Effector memory CD8-positive, alpha-beta T cell (primary cell): ENCODE measurements at regions not wholly inside any gene's neighbourhood (a gene's known extent, or its start where the extent isn't known, plus 50 kb on each side); places are given as distances from the start of the nearest gene placed in this dataset.
"Not testable (repeated sequence)": the region's sequence is repeated elsewhere in the genome, so short reads cannot be mapped to it uniquely, and the experiment has no call there.

Experiments used
- ATAC-seq: fragments of 150-1000 bp; cut with Tn5 transposase; replicated peaks from 2 replicates; pipeline ENCODE4 v1.10.0; 2021; ENCODE audit warnings: mild to moderate bottlenecking, moderate library complexity
- DNase-seq, 3 experiments: peaks; one replicate each; pipeline ENCODE4 v3.0.0; 2021
- H3K27ac Mint-ChIP-seq, 2 donors: one replicate each; pipeline ENCODE4 v1.8.0; 2022; ENCODE audit warnings: mild to moderate bottlenecking in 2 of 2, mixed read lengths in 2 of 2, moderate library complexity in 2 of 2
- H3K27me3 Mint-ChIP-seq, 2 donors: one replicate each; pipeline ENCODE4 v1.8.0; 2022; ENCODE audit warnings: mixed read lengths in 2 of 2
- H3K36me3 Mint-ChIP-seq: one replicate; pipeline ENCODE4 v1.8.0; 2022; ENCODE audit warnings: mild to moderate bottlenecking, moderate library complexity, mixed read lengths; ENCODE audit not compliant: insufficient read depth
- H3K4me1 Mint-ChIP-seq, 2 donors: one replicate each; pipeline ENCODE4 v1.8.0; 2022; ENCODE audit warnings: low read depth in 2 of 2, mixed read lengths in 2 of 2
- H3K4me3 Mint-ChIP-seq, 2 donors: one replicate each; pipeline ENCODE4 v1.8.0; 2022; ENCODE audit warnings: mild to moderate bottlenecking in 2 of 2, mixed read lengths in 2 of 2, moderate library complexity in 2 of 2
- H3K9me3 Mint-ChIP-seq, 2 donors: one replicate each; pipeline ENCODE4 v1.8.0; 2022; ENCODE audit warnings: mixed read lengths in 2 of 2

- H3K4me1 Mint-ChIP-seq: no peaks in the 10 kb centered on the region
- no peak for ATAC-seq
Measured at GRCh38 chr7:65317372-65317771, 56.3 kb upstream of the ZNF92 start.

GRCh38 chr7:65310761-65311160, 62.9 kb upstream of the ZNF92 start:
- H3K27ac Mint-ChIP-seq: no peak overlapping the region
- H3K9me3 Mint-ChIP-seq: no peaks in the 10 kb centered on the region
- ATAC-seq: no peak
- H3K4me3 Mint-ChIP-seq: no peak overlapping the region
- H3K4me1 Mint-ChIP-seq: peaks cover 0 to 3% of the 10 kb centered on the region in 2 donors
- peaks cover 0 to 7% of the 10 kb centered on the region in 2 donors for H3K27me3 Mint-ChIP-seq
- no peaks in the 10 kb centered on the region for H3K36me3 Mint-ChIP-seq
- DNase-seq: no peak

More at GRCh38 chr7:65317372-65317771, 56.3 kb upstream of the ZNF92 start:
- Mint-ChIP-seq H3K36me3 (no peaks in the 10 kb centered on the region), H3K4me3 (no peak overlapping the region), H3K9me3 (no peaks in the 10 kb centered on the region), H3K27me3 (peaks cover 0 to 8% of the 10 kb centered on the region in 2 donors), H3K27ac (no peak overlapping the region)
- no peak for DNase-seq

- peaks cover 8 to 19% of the 10 kb centered on the region in 2 donors for H3K27me3 Mint-ChIP-seq
- no peak overlapping the region for H3K27ac Mint-ChIP-seq
Measured at GRCh38 chr7:65308300-65308678, 65.4 kb upstream of the ZNF92 start.

DNA sequence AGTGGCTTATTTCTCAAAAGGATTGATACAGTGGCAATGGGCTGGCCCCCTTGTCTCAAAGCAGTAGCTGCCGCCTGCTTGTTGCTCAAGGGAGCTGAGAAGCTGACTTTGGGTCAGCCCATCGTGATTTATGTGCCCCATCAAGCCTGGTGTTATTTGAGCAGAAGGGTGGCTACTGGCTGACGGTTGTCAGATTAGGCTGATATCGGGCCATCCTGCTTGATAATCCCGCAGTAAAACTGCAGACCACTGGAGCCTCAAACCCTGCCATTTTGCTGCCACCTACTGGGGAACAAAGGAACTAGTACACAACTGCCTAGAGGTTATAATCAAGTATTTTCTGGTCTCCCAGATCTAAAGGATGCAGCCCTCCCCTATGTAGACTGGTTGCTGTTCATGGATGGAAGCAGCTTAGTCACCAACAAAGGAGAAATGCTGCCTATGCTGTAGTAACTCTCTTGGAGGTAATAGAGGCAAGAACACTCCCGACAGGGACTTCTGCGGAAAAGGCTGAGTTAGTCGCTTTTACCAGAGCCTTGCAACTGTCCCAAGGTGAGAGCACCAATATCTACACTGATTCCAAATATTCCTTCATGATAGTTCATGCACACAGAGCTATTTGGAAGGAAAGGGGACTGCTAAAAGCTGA, 65.9 kb upstream of the ZNF92 start:
- H3K4me3 Mint-ChIP-seq: no peak overlapping the region
- H3K4me1 Mint-ChIP-seq: peaks cover 0 to 3% of the 10 kb centered on the region in 2 donors
- H3K9me3 Mint-ChIP-seq: no peaks in the 10 kb centered on the region
- peaks cover 8 to 23% of the 10 kb centered on the region in 2 donors for H3K27me3 Mint-ChIP-seq
- no peaks in the 10 kb centered on the region for H3K36me3 Mint-ChIP-seq
- DNase-seq (peak; percentile 40 to 48 (median 41)), ATAC-seq (peak; percentile 77)
- no peak overlapping the region for H3K27ac Mint-ChIP-seq

More at GRCh38 chr7:65308300-65308678, 65.4 kb upstream of the ZNF92 start:
- DNase-seq (no peak), ATAC-seq (no peak)
- no peaks in the 10 kb centered on the region for H3K9me3 Mint-ChIP-seq
- H3K4me3 Mint-ChIP-seq: no peak overlapping the region
- peaks cover 0 to 3% of the 10 kb centered on the region in 2 donors for H3K4me1 Mint-ChIP-seq
- no peaks in the 10 kb centered on the region for H3K36me3 Mint-ChIP-seq

GRCh38 chr7:65304175-65304574, 69.5 kb upstream of the ZNF92 start:
- Mint-ChIP-seq H3K4me3 (no peak overlapping the region), H3K4me1 (peaks cover 0 to 3% of the 10 kb centered on the region in 2 donors), H3K36me3 (no peaks in the 10 kb centered on the region), H3K27me3 (peaks cover 8 to 23% of the 10 kb centered on the region in 2 donors), H3K27ac (no peak overlapping the region), H3K9me3 (no peaks in the 10 kb centered on the region)
- no peak for DNase-seq
- no peak for ATAC-seq

- Mint-ChIP-seq H3K9me3 (no peaks in the 10 kb centered on the region), H3K4me1 (peaks cover 0 to 3% of the 10 kb centered on the region in 2 donors), H3K27me3 (peaks cover 8 to 23% of the 10 kb centered on the region in 2 donors), H3K36me3 (no peaks in the 10 kb centered on the region), H3K27ac (no peak overlapping the region), H3K4me3 (no peak overlapping the region)
- ATAC-seq (no peak), DNase-seq (no peak)
Measured at GRCh38 chr7:65302883-65303282, 70.8 kb upstream of the ZNF92 start.

- no peak overlapping the region for H3K4me3 Mint-ChIP-seq
Measured at GRCh38 chr7:65301007-65301406, 72.6 kb upstream of the ZNF92 start.

DNA sequence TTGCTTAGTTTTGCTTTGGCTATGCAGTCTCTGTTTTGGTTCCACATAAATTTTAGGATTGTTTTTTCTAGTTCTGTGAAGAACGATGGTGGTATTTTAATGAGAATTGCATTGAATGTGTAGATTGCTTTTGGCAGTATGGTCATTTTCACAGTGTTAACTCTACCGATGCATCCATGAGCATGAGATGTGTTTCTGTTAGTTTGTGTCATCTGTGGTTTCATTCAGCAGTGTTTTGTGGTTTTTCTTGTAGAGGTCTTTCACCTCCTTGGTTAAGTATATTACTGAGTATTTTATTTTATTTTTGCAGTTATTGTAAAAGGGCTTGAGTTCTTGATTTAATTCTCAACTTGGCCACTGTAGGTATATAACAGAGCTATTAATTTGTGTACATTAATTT, 78.2 kb upstream of the ZNF92 start:
- no peaks in the 10 kb centered on the region for H3K36me3 Mint-ChIP-seq
- peaks cover 9 to 14% of the 10 kb centered on the region in 2 donors for H3K4me1 Mint-ChIP-seq
- ATAC-seq (no peak), DNase-seq (no peak)
- no peak overlapping the region for H3K27ac Mint-ChIP-seq
- H3K4me3 Mint-ChIP-seq: peak overlapping the region in 1 of 2 donors; percentile 2
- no peaks in the 10 kb centered on the region for H3K9me3 Mint-ChIP-seq
- peaks cover 0 to 16% of the 10 kb centered on the region in 2 donors for H3K27me3 Mint-ChIP-seq

More at GRCh38 chr7:65301007-65301406, 72.6 kb upstream of the ZNF92 start:
- Mint-ChIP-seq H3K4me1 (peaks cover under 1 to 5% of the 10 kb centered on the region in 2 donors), H3K27me3 (peaks cover 14 to 23% of the 10 kb centered on the region in 2 donors), H3K27ac (no peak overlapping the region), H3K9me3 (no peaks in the 10 kb centered on the region), H3K36me3 (no peaks in the 10 kb centered on the region)
- DNase-seq (no peak), ATAC-seq (no peak)

- H3K4me1 Mint-ChIP-seq, H3K36me3 Mint-ChIP-seq, H3K9me3 Mint-ChIP-seq, ATAC-seq, H3K27ac Mint-ChIP-seq, H3K4me3 Mint-ChIP-seq, DNase-seq: not testable (repeated sequence)
- H3K27me3 Mint-ChIP-seq: peaks cover 0 to 11% of the 10 kb centered on the region in 2 donors
Measured at GRCh38 chr7:65290340-65290739, 83.3 kb upstream of the ZNF92 start.

DNA sequence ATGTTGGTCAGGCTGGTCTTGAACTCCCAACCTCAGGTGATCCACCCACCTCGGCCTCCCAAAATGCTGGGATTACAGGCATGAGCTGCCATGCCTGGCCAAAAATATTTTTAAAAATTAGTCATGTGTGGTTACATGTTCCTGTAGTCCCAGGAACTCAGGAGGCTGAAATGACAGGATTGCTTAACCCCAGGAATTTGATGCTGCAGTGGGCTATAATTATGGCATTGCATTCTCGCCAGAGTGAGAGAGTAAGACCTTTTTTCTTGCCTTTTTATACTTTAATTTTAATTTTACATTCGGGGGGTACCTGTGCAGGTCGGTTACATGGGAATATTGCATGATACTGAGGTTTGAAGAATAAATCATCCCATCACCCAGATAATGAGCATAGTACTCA, 86.6 kb upstream of the ZNF92 start:
- Mint-ChIP-seq H3K4me1 (no peaks in the 10 kb centered on the region), H3K36me3 (no peaks in the 10 kb centered on the region), H3K27me3 (peaks cover 5 to 6% of the 10 kb centered on the region in 2 donors), H3K9me3 (no peaks in the 10 kb centered on the region), H3K4me3 (no peak overlapping the region), H3K27ac (no peak overlapping the region)
- ATAC-seq (no peak), DNase-seq (no peak)

DNA sequence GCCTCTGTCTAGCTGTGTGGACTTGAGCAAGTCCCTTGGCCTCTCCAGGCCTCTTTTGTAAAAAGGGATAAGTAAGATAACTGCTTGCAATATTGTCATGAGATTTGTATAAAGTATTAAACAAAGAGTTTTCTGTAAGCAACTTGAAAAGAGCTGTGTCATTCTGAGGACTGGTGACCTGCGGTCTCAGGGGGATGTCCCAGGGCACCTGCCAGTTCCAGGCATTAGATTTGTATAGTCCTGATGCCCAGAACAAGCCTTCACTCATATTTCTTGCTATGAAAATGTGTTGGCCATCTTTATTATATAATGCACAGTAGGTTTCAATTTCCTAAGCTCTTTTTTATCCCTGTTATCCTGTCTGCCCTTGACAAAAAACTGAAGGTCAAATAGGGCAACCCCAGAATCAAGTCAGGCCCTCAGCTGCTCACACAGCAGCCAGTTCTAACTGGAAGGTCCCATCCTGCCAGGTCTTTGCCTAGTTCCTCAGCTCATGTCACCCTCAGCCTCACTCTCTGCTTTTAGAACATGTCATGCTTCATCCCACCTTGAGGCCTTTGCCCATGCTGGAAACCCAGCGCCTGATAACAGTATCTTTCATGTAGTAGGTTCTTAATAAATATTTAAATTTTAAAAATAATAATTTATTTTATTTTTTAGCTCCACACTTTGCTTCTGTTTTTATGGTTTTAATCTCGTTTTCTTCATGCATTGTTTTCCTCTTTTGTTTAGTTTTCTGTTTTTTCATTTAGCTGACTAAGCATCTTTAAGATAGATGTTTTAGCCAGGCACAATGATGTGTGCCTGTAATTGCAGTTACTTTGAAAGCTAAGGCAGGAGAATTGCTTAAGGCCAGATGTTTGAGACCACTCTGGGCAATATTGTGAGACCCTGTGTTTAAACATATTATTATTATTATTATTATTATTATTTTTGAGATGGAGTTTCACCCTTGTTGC, 87.5 kb upstream of the ZNF92 start:
- no peak overlapping the region for H3K4me3 Mint-ChIP-seq
- peaks cover 11 to 14% of the 10 kb centered on the region in 2 donors for H3K27me3 Mint-ChIP-seq
- H3K9me3 Mint-ChIP-seq: no peaks in the 10 kb centered on the region
- H3K36me3 Mint-ChIP-seq: no peaks in the 10 kb centered on the region
- DNase-seq: no peak
- no peak for ATAC-seq
- H3K27ac Mint-ChIP-seq: no peak overlapping the region
- no peaks in the 10 kb centered on the region for H3K4me1 Mint-ChIP-seq

DNA sequence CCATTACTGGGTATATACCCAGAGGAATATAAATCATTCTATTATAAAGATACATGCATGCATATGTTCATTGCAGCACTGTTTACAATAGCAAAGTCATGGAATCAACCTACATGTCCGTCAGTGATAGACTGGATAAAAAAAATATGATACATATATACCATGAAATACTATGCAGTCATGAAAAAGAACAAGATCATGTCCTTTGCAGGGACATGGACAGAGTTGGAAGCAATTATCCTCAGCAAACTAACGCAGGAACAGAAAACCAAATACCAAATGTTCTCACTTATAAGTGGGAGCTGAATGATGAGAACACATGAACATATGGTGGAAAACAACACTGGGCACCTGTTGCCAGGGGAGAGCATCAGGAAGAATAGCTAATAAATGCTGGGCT, 88.4 kb upstream of the ZNF92 start:
- H3K9me3 Mint-ChIP-seq, ATAC-seq, DNase-seq, H3K4me1 Mint-ChIP-seq, H3K36me3 Mint-ChIP-seq, H3K4me3 Mint-ChIP-seq, H3K27ac Mint-ChIP-seq: not testable (repeated sequence)
- peaks cover 16 to 24% of the 10 kb centered on the region in 2 donors for H3K27me3 Mint-ChIP-seq

DNA sequence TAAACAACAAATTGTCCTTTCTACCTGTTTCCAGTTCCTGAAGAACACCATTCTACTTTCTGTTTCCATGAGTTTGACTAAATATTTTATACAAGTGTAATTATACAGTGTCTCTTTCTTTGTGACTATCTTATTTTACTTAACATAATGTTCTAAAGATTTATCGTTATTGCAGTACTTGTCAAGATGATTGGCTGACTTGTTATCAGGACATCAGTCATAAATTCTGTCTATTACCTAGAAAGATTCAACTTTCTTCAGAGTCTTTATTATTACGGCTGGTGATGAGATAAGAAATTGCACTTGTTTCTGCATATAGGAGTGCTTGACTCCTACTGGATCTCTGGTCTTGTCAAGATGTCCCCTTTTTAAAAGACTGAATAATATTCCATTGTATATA, 93.9 kb upstream of the ZNF92 start:
- Mint-ChIP-seq H3K27me3 (peaks cover 30 to 65% of the 10 kb centered on the region in 2 donors), H3K4me3 (no peak overlapping the region), H3K4me1 (no peaks in the 10 kb centered on the region), H3K36me3 (no peaks in the 10 kb centered on the region), H3K9me3 (peaks cover 0 to 9% of the 10 kb centered on the region in 2 donors), H3K27ac (no peak overlapping the region)
- ATAC-seq: no peak
- no peak for DNase-seq
